Tibial nerve (tissue), 3 donors: ENCODE measurements at regions not wholly inside any gene's neighbourhood (a gene's known extent, or its start where the extent isn't known, plus 50 kb on each side); places are given as distances from the start of the nearest gene placed in this dataset.

ENCODE experiments used
- POLR2A ChIP-seq, 2 donors: fragments of 450-650 bp; IDR thresholded peaks; one replicate each; pipeline ENCODE4 v1.6.1; 2017; ENCODE audit warnings: antibody characterized with exemption in 2 of 2, mild to moderate bottlenecking in 2 of 2, moderate library complexity in 2 of 2
- TF ChIP-seq, protein P1 (sequence below), 5 experiments: fragments of 200-600 bp in 3 of 5; fragments of 450-650 bp in 2 of 5; sonication (generic) in 3 of 5; IDR thresholded peaks; one replicate each; pipeline ENCODE4 v1.5.1; 2016 to 2019; ENCODE audit warnings: antibody characterized with exemption in 5 of 5, mild to moderate bottlenecking in 3 of 5, moderate library complexity in 2 of 5

DNA sequence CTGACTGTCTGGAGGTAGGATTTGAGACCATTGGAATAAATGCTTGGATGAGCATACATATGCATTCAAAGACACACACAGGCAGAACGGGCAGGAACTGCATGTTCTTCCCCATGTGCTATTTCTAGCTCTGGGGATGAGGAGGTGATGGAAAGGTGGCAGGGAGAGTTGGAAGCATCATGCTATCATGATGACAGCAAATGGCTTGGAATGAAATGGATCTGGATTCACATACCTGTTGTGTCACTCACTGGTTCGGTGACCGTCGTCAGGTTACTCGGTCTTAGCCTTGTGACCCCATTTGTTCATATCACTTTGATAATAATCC is 627.9 kb upstream of the KIRREL3 start:
- TF ChIP-seq POLR2A (IDR thresholded peaks at IDR 0.05): no peak
- TF ChIP-seq, protein P1, sequence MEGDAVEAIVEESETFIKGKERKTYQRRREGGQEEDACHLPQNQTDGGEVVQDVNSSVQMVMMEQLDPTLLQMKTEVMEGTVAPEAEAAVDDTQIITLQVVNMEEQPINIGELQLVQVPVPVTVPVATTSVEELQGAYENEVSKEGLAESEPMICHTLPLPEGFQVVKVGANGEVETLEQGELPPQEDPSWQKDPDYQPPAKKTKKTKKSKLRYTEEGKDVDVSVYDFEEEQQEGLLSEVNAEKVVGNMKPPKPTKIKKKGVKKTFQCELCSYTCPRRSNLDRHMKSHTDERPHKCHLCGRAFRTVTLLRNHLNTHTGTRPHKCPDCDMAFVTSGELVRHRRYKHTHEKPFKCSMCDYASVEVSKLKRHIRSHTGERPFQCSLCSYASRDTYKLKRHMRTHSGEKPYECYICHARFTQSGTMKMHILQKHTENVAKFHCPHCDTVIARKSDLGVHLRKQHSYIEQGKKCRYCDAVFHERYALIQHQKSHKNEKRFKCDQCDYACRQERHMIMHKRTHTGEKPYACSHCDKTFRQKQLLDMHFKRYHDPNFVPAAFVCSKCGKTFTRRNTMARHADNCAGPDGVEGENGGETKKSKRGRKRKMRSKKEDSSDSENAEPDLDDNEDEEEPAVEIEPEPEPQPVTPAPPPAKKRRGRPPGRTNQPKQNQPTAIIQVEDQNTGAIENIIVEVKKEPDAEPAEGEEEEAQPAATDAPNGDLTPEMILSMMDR (IDR thresholded peaks at IDR 0.05): no peak
